HL-60 (cell line): ENCODE measurements at regions not wholly inside any gene's neighbourhood (a gene's known extent, or its start where the extent isn't known, plus 50 kb on each side); places are given as distances from the start of the nearest gene placed in this dataset.

Source experiments
- DNase-seq, 2 experiments: peaks; one replicate each; pipeline ENCODE4 v3.0.0-alpha.2; 2010 to 2020; ENCODE audit warnings: low read depth in 1 of 2, low spot score in 1 of 2
- H3K27ac ChIP-seq: fragments of 250-450 bp; sonication (Bioruptor Pico); replicated peaks from 2 replicates; pipeline ENCODE4 v1.5.1; 2020; ENCODE audit warnings: mild to moderate bottlenecking, moderate library complexity
- H3K27me3 ChIP-seq: fragments of 250-450 bp; sonication (Bioruptor Pico); 2 replicates; pipeline ENCODE4 v1.5.1; 2021; ENCODE audit warnings: mild to moderate bottlenecking, moderate library complexity; ENCODE audit not compliant: insufficient read depth, poor library complexity, severe bottlenecking
- H3K4me3 ChIP-seq: replicated peaks from 2 replicates; pipeline ENCODE4 v1.5.1; 2011; ENCODE audit warnings: mild to moderate bottlenecking, control low read depth, low read length; ENCODE audit not compliant: insufficient read depth
- GABPA ChIP-seq: IDR thresholded peaks from 2 replicates; pipeline ENCODE4 v1.6.1; 2012; ENCODE audit warnings: low read depth
- POLR2AphosphoS5 ChIP-seq: IDR thresholded peaks from 2 replicates; pipeline ENCODE4 v1.6.1; 2012; ENCODE audit warnings: low read depth
- SPI1 ChIP-seq: IDR thresholded peaks from 2 replicates; pipeline ENCODE4 v1.6.1; 2012; ENCODE audit warnings: low read depth, mild to moderate bottlenecking, borderline replicate concordance
- TF ChIP-seq, protein P1 (sequence below): IDR thresholded peaks from one replicate; pipeline ENCODE4 v1.5.1; 2011; ENCODE audit warnings: low read length, control low read depth, inconsistent platforms; ENCODE audit not compliant: insufficient read depth
- TF ChIP-seq, protein P2 (sequence below): IDR thresholded peaks from 2 replicates; pipeline ENCODE4 v1.6.1; 2012; ENCODE audit warnings: low read depth; ENCODE audit not compliant: insufficient replicate concordance

GRCh38 chr6:167400482-167401138, 75.7 kb downstream of the TTLL2 start:
- Histone ChIP-seq H3K27me3 (peaks cover 3% of the 10 kb centered on the region), H3K27ac (no peak overlapping the region), H3K4me3 (no peak overlapping the region)
- TF ChIP-seq, protein P1, sequence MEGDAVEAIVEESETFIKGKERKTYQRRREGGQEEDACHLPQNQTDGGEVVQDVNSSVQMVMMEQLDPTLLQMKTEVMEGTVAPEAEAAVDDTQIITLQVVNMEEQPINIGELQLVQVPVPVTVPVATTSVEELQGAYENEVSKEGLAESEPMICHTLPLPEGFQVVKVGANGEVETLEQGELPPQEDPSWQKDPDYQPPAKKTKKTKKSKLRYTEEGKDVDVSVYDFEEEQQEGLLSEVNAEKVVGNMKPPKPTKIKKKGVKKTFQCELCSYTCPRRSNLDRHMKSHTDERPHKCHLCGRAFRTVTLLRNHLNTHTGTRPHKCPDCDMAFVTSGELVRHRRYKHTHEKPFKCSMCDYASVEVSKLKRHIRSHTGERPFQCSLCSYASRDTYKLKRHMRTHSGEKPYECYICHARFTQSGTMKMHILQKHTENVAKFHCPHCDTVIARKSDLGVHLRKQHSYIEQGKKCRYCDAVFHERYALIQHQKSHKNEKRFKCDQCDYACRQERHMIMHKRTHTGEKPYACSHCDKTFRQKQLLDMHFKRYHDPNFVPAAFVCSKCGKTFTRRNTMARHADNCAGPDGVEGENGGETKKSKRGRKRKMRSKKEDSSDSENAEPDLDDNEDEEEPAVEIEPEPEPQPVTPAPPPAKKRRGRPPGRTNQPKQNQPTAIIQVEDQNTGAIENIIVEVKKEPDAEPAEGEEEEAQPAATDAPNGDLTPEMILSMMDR: no peak
- TF ChIP-seq POLR2AphosphoS5: no peak
- TF ChIP-seq, protein P2, sequence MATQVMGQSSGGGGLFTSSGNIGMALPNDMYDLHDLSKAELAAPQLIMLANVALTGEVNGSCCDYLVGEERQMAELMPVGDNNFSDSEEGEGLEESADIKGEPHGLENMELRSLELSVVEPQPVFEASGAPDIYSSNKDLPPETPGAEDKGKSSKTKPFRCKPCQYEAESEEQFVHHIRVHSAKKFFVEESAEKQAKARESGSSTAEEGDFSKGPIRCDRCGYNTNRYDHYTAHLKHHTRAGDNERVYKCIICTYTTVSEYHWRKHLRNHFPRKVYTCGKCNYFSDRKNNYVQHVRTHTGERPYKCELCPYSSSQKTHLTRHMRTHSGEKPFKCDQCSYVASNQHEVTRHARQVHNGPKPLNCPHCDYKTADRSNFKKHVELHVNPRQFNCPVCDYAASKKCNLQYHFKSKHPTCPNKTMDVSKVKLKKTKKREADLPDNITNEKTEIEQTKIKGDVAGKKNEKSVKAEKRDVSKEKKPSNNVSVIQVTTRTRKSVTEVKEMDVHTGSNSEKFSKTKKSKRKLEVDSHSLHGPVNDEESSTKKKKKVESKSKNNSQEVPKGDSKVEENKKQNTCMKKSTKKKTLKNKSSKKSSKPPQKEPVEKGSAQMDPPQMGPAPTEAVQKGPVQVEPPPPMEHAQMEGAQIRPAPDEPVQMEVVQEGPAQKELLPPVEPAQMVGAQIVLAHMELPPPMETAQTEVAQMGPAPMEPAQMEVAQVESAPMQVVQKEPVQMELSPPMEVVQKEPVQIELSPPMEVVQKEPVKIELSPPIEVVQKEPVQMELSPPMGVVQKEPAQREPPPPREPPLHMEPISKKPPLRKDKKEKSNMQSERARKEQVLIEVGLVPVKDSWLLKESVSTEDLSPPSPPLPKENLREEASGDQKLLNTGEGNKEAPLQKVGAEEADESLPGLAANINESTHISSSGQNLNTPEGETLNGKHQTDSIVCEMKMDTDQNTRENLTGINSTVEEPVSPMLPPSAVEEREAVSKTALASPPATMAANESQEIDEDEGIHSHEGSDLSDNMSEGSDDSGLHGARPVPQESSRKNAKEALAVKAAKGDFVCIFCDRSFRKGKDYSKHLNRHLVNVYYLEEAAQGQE: no peak
- TF ChIP-seq GABPA: no peak
- TF ChIP-seq SPI1: no peak
- DNase-seq: no peak

GRCh38 chr6:167401525-167402194, 76.8 kb downstream of the TTLL2 start:
- H3K27ac ChIP-seq: no peak overlapping the region
- peaks cover 1% of the 10 kb centered on the region for H3K27me3 ChIP-seq
- TF ChIP-seq POLR2AphosphoS5: no peak
- TF ChIP-seq, protein P2: no peak
- no peak for DNase-seq
- no peak overlapping the region for H3K4me3 ChIP-seq

DNA sequence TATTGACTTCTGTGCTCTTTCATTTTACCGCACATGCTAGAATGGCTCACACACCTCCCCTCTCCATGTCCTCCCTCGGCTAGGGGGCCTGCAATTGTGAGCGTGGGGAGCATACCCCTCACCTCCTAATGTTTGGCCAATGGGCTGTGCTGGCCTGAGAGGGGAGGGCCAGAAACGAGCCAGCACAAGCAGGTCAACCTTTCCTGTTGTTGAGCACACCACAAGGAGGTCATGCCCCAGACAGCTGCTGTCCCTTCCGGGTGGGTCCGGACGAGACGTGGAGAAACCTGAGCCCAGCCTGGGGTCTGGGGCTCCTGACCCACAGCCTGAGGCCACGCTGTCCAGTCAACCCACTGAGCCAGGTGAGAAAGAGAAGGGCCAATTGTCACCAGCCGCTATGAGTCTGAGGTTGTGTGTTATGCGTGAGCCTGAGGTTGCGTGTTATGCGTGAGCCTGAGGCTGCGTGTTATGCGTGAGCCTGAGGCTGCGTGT, 77.4 kb downstream of the TTLL2 start:
- TF ChIP-seq, protein P2: no peak
- TF ChIP-seq POLR2AphosphoS5 (no peak), GABPA (no peak), SPI1 (no peak)
- TF ChIP-seq, protein P1: no peak
- H3K27me3 ChIP-seq: no peaks in the 10 kb centered on the region

More for the DNA sequence above, 77.4 kb downstream of the TTLL2 start:
- DNase-seq: no peak
- Histone ChIP-seq H3K27ac (no peak overlapping the region), H3K4me3 (no peak overlapping the region)
